SK-N-MC (cell line): ENCODE measurements at regions not wholly inside any gene's neighbourhood (a gene's known extent, or its start where the extent isn't known, plus 50 kb on each side); places are given as distances from the start of the nearest gene placed in this dataset.

Experiments used
- EZH2 ChIP-seq: fragments of 200-600 bp; sonication (generic); IDR thresholded peaks from one replicate; pipeline ENCODE4 v1.6.1; 2017; ENCODE audit warnings: antibody characterized with exemption
- FOXP2 ChIP-seq: optimal IDR thresholded peaks from 2 replicates; pipeline ENCODE3; 2011; ENCODE audit warnings: mild to moderate bottlenecking, moderate library complexity; ENCODE audit not compliant: insufficient read depth; ENCODE audit errors: extremely low read length, control extremely low read depth
- POLR2AphosphoS5 ChIP-seq: IDR thresholded peaks from 2 replicates; pipeline ENCODE4 v1.6.1; 2012; ENCODE audit warnings: mild to moderate bottlenecking, low read depth, low read length, borderline replicate concordance

DNA sequence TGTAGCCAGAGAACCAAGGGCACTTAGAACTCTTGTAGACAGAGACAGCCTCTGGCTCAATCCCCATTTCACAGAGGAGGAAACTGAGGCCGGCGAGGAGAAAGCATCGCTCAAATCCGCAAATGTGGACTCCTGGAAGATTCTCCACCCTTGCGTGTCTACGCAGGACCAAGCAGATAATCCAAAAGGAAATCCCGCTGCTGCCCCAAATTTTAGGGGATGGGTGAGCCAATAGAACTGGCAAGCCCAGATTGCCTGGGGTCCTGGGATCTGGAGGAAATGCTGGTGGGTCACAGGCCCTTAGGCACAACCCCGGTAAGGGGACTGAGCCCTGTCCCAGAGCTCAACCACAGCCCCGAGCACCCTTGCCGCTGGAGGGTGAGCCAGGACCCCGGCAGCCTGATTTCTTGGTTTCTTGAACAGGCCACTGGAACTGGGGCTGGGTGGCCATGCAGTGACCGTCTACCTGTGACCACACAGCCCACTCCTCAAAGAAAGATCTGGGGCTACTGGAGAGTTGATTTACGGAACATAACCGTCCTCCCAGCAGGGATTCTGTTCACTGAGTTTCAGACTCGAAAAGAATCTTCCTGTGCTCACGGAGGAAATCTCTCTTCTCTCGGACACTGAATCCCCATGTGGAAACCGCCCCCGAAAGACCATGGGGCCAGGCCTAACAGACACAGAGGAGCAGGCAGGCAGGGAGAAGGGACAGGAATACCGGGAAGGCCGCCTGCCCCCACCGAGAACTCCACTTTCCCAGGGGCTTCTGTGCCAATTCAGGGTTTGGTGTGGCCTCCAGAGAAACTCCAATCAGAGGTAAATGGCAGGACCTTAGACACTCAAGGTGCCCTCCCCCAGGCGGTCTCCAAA lies 238.4 kb downstream of the NPHP4 start:
- TF ChIP-seq POLR2AphosphoS5 (no peak), EZH2 (no peak), FOXP2 (no peak)
